DOHH2 (cell line): ENCODE measurements at regions not wholly inside any gene's neighbourhood (a gene's known extent, or its start where the extent isn't known, plus 50 kb on each side); places are given as distances from the start of the nearest gene placed in this dataset.

Experiments used
- CTCF ChIP-seq: fragments of 200-600 bp; sonication (generic); IDR thresholded peaks from one replicate; pipeline ENCODE4 v1.5.1; 2014; ENCODE audit warnings: antibody characterized with exemption, mild to moderate bottlenecking, low read depth, low read length; ENCODE audit not compliant: poor library complexity, severe bottlenecking
- EZH2phosphoT487 ChIP-seq: fragments of 200-600 bp; sonication (generic); IDR thresholded peaks from 2 replicates; pipeline ENCODE4 v1.6.1; 2017; ENCODE audit warnings: borderline replicate concordance, mild to moderate bottlenecking, antibody characterized with exemption, low read length, moderate library complexity, mixed read lengths

- TF ChIP-seq CTCF (no peak), EZH2phosphoT487 (no peak)
These were observed 52.2 kb upstream of the HGFAC start for GRCh38 chr4:3389233-3390215.
